ENCODE measurements at regions not wholly inside any gene's neighbourhood (a gene's known extent, or its start where the extent isn't known, plus 50 kb on each side); places are given as distances from the start of the nearest gene placed in this dataset.

GRCh38 chr4:20645236-20645635, 55.0 kb upstream of the PACRGL start:
- TF ChIP-seq POLR2A (IDR thresholded peaks at IDR 0.05; ENCODE audit: low read depth, low read length) (no peak), CTCF (conservative IDR thresholded peaks at IDR 0.05; ENCODE audit: low read depth, low read length) (no peak), MAFK (IDR thresholded peaks at IDR 0.05; ENCODE audit: low read depth, low read length) (no peak), CEBPB (IDR thresholded peaks at IDR 0.05; ENCODE audit: low read depth, low read length) (no peak), USF2 (IDR thresholded peaks at IDR 0.05; ENCODE audit: low read depth, low read length) (no peak), RAD21 (IDR thresholded peaks at IDR 0.05; ENCODE audit: low read length) (no peak)
